ENCODE measurements at regions not wholly inside any gene's neighbourhood (a gene's known extent, or its start where the extent isn't known, plus 50 kb on each side); places are given as distances from the start of the nearest gene placed in this dataset.
"Not testable (repeated sequence)": the region's sequence is repeated elsewhere in the genome, so short reads cannot be mapped to it uniquely, and the experiment has no call there.

GRCh38 chr3:152216960-152217865 lies 51.5 kb upstream of the MBNL1 start:
- DNase-seq (ENCODE audit: low spot score) = not testable (repeated sequence)

GRCh38 chr3:152218602-152219001 lies 50.1 kb upstream of the MBNL1 start:
- DNase-seq (ENCODE audit: low spot score) = no peak
